ENCODE measurements at regions not wholly inside any gene's neighbourhood (a gene's known extent, or its start where the extent isn't known, plus 50 kb on each side); places are given as distances from the start of the nearest gene placed in this dataset.

DNA sequence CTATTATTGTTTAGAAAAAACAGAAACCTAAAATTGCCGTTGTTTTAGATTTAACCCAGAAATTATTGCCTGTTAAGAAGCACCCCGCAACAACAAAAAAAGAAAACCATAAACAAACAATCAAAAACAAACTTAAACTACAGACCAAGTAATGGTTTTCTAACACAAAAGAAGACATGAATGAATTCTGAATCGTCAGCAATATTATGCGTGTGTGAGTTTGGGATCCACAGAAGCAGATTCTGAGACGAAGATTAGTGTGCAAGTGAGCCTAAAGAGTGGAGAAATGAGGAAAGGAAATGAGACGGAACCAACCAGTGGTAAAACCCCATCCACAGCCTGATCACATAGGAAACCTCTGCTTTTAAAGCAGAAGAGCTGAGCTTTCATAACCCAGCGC is 1514.9 kb upstream of the PIK3C3 start:
- Histone ChIP-seq H3K9me3 (no peaks in the 10 kb centered on the region), H3K4me1 (no peaks in the 10 kb centered on the region), H3K27ac (no peak overlapping the region), H3K4me3 (no peak overlapping the region), H3K36me3 (no peaks in the 10 kb centered on the region), H3K27me3 (replicated peaks in 1 of 7) (no peaks in the 10 kb centered on the region)
- intact Hi-C loops (cut with DNase I; ENCODE audit: low total_unique reads) = no loop called here
- no peak for DNase-seq
- TF ChIP-seq, protein P1, sequence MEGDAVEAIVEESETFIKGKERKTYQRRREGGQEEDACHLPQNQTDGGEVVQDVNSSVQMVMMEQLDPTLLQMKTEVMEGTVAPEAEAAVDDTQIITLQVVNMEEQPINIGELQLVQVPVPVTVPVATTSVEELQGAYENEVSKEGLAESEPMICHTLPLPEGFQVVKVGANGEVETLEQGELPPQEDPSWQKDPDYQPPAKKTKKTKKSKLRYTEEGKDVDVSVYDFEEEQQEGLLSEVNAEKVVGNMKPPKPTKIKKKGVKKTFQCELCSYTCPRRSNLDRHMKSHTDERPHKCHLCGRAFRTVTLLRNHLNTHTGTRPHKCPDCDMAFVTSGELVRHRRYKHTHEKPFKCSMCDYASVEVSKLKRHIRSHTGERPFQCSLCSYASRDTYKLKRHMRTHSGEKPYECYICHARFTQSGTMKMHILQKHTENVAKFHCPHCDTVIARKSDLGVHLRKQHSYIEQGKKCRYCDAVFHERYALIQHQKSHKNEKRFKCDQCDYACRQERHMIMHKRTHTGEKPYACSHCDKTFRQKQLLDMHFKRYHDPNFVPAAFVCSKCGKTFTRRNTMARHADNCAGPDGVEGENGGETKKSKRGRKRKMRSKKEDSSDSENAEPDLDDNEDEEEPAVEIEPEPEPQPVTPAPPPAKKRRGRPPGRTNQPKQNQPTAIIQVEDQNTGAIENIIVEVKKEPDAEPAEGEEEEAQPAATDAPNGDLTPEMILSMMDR (IDR thresholded peaks at IDR 0.05 in 8 of 11, conservative IDR thresholded peaks at IDR 0.05 in 3 of 11) = no peak
- TF ChIP-seq POLR2AphosphoS5 (IDR thresholded peaks at IDR 0.05) = no peak
- TF ChIP-seq POLR2A (IDR thresholded peaks at IDR 0.05) = no peak
- 86 to 94% (median 89%) methylated on average over 7 of the region's 7 CpGs for WGBS, 5 donors

DNA sequence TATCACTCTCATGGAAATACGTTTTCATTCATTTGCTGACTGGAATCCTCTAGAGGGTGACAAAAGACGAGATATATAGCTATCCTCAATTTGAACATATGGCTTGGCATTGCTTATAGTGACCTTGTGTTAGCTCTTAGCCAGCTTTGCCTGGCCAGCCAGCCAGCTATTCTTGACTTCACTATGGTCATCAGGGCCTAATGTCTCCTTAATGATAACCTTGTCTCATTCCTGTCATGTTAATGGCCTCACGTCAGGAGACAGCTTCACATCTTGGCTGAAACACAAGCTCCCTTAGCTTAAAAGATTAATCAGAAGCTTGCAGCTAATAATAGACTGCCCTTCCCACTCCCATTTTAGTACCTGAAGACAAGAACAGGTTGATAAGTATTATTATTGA is 1517.5 kb upstream of the PIK3C3 start:
- H3K27ac ChIP-seq = no peak overlapping the region
- no peak overlapping the region for H3K4me3 ChIP-seq
- H3K36me3 ChIP-seq = no peaks in the 10 kb centered on the region
- H3K4me1 ChIP-seq = no peaks in the 10 kb centered on the region
- no peaks in the 10 kb centered on the region for H3K27me3 ChIP-seq (replicated peaks in 1 of 7)
- TF ChIP-seq POLR2AphosphoS5 (IDR thresholded peaks at IDR 0.05) (no peak), POLR2A (IDR thresholded peaks at IDR 0.05) (no peak)
- 61 to 79% (median 63%) methylated on average over 3 of the region's 3 CpGs for WGBS, 5 donors
- no peak for DNase-seq
- intact Hi-C loops (cut with DNase I; ENCODE audit: low total_unique reads) = no loop called here
- no peaks in the 10 kb centered on the region for H3K9me3 ChIP-seq

- no peak for DNase-seq
- Histone ChIP-seq H3K27ac (no peak overlapping the region), H3K4me1 (no peaks in the 10 kb centered on the region), H3K27me3 (replicated peaks in 1 of 7) (no peaks in the 10 kb centered on the region), H3K36me3 (no peaks in the 10 kb centered on the region), H3K4me3 (no peak overlapping the region), H3K9me3 (peaks cover 0 to 6% (median 0%) of the 10 kb centered on the region in 8 donors)
- intact Hi-C loops (cut with DNase I; ENCODE audit: low total_unique reads) = no loop called here
- 57 to 76% (median 68%) methylated on average over 6 of the region's 6 CpGs for WGBS, 5 donors
- TF ChIP-seq, protein P1 (IDR thresholded peaks at IDR 0.05 in 8 of 11, conservative IDR thresholded peaks at IDR 0.05 in 3 of 11) = no peak
- no peak for TF ChIP-seq POLR2A (IDR thresholded peaks at IDR 0.05)
- no peak for TF ChIP-seq POLR2AphosphoS5 (IDR thresholded peaks at IDR 0.05)
Measured at GRCh38 chr18:40431071-40431985, 1523.7 kb upstream of the PIK3C3 start.

GRCh38 chr18:40423291-40423690 is 1531.7 kb upstream of the PIK3C3 start:
- TF ChIP-seq POLR2AphosphoS5 (IDR thresholded peaks at IDR 0.05) = no peak
- TF ChIP-seq, protein P1 (IDR thresholded peaks at IDR 0.05 in 8 of 11, conservative IDR thresholded peaks at IDR 0.05 in 3 of 11) = no peak
- no peak for TF ChIP-seq POLR2A (IDR thresholded peaks at IDR 0.05)
- Histone ChIP-seq H3K4me1 (no peaks in the 10 kb centered on the region), H3K27me3 (replicated peaks in 1 of 7) (no peaks in the 10 kb centered on the region), H3K36me3 (no peaks in the 10 kb centered on the region), H3K4me3 (no peak overlapping the region), H3K27ac (no peak overlapping the region), H3K9me3 (peaks cover 0 to 7% (median 0%) of the 10 kb centered on the region in 8 donors)
- 57 to 95% (median 81%) methylated on average over 2 of the region's 2 CpGs for WGBS, 5 donors
- DNase-seq = no peak
- intact Hi-C loops (cut with DNase I; ENCODE audit: low total_unique reads) = no loop called here
